ENCODE measurements at regions not wholly inside any gene's neighbourhood (a gene's known extent, or its start where the extent isn't known, plus 50 kb on each side); places are given as distances from the start of the nearest gene placed in this dataset.

DNA sequence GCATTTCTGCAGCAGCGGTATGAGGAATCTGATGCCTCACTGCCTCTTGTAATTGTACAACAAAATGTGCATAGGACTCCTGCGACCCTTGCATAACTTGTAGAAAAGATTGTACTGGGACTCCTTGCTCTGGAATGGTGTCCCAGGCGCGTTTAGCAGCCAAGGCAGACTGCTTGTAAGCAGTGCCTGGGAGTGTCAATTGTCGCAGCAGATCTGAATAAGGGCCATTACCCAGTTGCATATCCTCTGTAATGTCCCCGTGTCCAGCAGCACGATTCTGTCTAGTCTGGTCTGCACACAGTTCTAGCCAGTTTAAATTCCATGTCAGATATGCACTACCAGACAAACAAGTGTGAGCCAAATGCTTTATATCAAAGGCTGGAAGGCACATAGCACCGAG is 70.7 kb upstream of the BTN3A2 start:
- no peak for DNase-seq

DNA sequence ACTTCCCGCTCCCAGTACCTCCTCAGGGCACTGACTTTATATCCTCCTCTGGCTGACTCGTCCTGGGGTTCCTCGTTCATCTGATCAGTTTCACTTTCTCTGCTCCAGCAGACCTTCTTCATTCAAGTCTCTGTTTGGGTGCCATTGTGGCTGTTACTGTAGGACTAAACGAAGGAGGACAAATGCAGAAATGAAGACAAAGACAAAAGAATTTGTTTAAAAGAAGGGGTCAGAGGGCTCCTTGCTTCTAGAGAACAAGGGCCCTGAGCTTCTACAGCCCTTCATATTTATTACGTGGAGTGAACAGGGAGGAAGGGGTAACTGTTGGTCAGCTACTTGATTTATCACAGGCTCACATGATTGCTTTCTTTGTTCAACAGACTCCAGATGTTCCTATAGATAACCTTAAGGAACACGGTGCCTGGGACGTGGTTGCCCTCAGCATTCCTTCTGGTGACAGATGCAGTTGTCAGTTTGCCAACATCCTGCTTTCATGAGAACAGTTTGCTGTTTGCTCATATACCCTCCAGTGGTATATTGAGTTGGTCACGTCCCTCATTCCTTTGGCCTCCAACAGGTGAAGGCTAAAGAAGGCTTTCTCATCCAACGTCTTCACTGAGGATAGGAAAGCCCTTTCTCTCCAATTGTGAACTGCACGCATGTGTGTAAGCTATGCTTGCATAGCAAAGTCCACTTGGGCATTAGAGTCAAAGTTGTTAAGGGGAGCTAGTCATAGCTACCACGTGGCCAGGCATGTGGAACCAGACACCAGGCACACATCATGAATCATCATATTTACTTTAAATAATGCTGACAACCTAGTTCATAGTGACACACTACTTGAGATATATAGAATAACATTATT is 69.1 kb upstream of the BTN3A2 start:
- peak; percentile 95 for DNase-seq

DNA sequence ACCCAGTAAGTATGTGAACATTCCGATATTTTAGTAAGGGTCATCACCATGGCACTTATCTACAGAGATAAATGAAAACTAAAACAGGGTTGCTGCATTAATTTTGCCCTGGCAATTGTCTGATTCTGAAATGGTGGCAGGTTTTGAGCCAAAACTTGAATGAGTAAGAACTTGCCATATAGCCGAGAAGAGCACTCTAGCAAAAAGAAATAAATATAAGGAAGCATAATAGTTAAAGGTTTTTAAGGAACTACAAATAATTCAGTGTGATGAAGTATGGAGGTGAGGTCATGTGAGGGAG is 68.5 kb upstream of the BTN3A2 start:
- no peak for DNase-seq

DNA sequence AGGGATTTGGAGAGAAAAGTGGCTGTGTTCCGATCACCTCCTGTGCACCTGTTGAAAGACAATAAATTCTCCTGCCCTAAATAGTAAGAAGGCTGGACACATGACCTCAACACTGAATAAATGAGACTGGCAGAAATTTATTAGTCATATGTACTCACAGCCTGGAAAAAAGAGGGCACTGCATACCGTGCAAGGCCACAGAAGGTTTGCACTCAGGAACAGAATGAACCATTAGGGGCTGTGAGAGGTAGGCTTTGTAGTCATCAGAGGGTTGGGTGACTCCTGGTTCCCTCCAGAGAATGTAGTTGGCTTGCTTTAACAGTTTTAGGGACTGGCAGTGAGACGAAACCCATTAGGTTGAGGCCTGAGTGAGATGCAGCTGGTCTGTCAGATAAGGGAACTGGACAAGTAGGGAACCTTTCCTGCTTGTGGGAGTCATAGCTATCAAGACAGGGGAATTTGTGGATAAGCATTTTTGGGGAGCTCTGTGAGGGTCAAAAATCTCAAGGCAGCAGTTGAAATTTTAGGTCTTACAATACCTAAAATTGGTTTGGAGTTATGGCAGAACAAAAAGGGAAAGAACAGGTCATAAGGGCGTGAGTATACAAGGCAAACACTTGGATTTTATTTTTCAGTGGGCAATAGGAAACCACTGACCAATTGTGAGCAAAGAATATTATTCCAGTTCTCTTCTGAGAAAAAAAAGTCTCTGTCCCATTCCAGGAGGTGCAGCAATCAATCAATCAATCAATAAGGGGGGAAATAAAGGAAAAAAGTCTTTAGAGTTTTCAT is 67.9 kb upstream of the BTN3A2 start:
- DNase-seq: peak; percentile 91

DNA sequence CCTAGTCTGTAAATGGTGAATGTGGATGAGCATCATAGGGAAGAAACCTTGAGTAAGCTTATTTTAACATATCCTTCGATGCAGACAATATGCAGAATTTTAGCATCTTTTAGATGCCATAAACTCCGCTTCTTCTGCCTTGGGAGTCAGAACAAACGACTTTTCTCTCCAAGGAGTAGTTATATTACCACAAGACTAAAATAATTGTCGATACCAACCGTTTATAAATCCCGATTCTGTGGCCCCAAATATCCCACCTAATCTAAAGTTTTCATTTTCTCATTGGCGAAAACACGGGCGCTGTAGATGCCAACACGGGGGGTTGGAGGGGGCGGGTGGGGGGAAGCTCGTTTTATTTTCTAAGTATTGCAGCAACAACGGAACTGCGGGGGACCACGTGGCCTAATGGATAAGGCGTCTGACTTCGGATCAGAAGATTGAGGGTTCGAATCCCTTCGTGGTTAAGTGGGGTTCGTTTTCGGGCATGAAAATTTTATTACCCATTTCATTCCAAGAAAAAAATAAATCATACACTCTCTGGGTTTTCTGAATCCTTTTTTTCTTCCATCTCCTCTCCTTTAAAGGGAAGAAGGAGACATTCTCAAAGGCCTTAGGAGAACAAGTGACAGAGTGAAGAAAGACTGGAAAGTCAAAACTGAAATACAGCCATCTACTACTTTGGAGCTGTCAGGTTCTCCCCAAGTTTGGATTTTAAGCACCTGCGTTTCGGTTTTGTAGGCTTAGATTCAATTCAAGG is 65.5 kb upstream of the BTN3A2 start:
- peak; percentile 52 for DNase-seq

DNA sequence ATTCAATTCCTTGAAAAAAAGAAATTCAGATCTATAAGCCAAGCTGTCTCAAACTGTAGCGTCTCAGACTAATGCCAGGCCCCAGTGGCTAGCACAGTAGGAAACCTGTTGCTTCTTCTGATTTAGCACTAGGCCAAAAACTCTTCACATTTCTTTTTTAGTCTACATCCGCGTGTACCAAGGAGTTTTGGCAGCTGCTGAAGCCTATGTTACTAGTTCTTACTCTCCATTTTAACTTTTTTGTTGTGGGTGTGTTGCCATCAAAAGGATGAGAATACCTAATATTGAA is 65.0 kb upstream of the BTN3A2 start:
- DNase-seq: no peak

DNA sequence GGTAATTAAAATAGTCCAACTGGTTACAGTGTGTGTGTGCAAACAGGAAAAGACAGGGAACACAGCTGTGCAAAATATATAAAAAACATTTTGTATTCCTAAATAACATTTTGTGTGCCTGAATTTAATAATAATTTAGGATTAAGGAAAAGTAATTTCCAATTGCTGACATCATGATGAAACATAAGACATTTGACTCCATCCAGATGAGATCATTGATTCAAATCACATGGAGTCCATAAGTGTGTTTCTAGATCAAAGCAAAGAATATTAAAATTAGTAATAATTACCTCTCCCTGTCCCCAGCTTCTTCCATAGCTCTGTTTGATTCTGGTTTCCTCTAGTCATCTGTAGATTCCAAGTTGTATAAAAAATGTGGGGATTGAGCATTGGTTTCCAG is 64.6 kb upstream of the BTN3A2 start:
- DNase-seq: no peak

DNA sequence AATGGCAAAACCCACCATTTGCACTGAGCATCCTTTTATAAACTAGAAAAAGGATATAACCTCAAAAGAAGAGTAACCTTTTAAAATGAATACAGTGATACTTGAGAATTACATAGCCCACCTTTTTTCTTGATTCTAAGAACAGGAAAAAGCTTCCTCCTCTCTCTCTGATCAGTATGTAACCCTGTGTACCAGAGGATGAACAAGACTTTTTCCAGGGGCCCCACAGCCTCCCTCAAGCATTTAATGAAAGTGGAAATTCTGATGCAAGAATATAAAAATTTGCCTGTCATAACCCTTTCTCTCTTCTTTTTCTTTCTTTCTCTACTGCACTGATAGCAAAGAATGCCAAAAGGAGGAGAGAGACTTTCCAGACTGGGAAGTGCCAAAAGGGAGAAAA is 64.2 kb upstream of the BTN3A2 start:
- no peak for DNase-seq

DNA sequence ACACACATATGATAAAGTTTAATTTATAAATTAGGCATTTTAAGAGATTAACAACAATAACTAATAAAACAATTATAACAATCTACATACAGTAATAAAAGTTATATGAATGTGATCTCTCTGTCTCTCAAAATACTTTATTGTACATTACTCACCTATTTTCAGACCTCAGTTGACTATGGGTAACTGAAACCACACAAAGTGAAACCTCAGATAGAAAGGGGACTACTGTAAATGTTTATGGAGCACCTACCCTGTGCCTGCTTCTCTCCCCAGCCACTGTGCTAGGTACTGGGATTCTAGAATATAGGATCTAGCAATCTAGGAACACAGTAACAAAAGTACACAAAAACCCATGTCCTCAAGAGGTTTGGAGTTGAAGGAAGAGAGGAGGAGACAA is 63.4 kb upstream of the BTN3A2 start:
- no peak for DNase-seq

DNA sequence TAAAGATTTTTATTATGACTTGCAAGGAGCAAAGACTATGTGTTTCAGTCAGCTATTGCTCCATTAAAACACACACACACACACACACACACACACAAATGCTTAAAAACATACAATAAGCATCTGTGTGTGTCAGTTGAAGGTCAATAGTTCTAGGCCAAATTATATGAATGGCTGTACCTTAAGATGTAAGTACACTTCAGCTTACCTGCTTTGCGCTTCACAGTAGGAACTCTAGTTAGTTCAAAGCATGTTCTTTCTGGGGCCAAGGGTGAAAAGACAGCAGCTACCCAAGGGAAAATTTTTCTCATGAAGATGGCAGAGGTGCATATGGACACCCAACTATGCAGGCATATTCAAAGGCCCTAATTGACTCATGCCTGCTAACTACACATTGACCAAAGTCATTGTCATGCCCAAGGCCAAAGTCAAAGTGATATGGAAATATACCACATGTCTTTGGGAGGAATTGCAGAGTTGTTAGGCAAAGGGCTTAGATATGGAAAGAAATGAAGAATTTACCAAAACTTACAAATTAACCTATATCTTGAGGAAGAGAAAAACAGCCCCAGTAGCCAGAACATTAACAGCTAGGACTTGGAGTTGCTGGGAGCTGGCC is 61.9 kb upstream of the BTN3A2 start:
- no peak for DNase-seq

DNA sequence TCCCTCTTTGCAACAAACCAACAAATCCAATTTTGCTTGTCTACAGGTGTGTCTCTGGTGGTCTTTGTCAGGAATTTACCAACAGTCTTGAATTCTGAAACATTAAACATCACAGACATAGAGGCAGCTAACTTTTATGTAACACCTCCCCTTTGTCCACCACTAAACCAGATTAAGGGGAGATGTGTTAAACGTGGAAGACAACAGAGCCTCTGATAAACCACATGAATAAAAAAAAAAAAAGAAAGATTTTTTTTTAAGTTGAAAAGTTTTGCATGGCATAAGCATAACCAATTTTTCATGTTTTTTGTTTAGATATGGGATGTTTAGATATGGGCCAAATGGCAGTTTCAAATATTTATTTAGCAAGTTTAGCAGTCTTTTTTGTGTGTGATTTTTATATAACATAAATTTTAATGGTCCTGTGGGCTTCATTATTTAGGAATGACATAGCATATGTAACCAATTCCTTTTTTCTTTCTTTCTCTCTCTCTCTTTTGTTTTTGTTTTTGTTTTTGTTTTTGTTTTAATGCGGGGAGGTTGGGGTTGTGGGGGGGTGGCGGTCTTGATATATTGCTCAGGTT is 60.7 kb upstream of the BTN3A2 start:
- DNase-seq: no peak

DNA sequence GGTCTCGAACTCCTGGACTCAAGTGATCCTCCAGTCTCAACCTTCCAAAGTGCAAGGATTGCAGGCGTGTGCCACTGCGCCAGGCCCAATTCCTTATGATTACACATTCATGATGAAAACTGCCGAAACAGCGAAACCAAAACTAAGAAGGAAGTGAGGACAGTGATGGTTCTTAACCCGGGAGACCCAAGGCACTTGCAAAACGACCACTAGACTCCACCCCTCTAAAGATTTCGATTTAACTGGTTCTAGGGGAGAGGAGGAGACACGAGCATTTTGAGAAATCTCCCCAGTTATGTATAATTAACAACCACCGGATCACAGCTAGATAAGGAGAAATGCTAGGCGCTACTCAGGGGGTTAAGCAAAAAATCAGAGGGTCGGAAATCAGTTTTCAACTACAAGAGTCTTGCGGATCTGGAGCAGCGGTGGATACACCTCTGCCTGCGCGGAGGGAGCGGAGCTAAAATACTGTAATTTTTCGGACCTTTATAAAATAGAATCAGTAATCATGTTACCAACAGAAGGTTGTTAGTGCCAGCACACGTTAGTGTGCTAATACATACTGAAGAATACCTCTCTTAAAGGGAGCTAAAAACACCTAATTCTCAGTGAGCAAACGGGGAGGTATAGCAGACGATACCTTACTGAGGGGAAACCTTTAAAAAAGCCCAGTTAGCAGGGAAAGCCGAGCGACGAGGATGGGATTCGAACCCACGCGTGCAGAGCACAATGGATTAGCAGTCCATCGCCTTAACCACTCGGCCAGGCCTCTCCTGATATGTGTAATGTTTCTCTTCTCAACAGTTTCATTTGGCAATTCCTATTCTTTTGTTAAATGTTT is 60.0 kb upstream of the BTN3A2 start:
- DNase-seq: peak; percentile 89

DNA sequence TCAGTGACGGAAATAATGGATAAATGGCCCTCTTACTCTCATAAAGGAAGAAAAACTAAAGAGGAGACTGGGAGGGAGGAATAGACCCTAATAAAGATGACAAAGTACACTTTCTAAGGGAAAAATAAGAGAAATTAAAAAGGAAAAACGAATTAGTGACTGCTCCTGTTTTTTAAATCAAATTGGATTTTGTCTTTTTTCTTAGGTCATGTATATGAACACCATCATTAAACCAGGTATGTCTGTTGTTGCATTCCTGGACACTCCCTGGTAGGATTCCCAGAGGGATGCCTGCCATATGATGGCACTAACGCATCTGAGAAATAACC is 59.4 kb upstream of the BTN3A2 start:
- no peak for DNase-seq

DNA sequence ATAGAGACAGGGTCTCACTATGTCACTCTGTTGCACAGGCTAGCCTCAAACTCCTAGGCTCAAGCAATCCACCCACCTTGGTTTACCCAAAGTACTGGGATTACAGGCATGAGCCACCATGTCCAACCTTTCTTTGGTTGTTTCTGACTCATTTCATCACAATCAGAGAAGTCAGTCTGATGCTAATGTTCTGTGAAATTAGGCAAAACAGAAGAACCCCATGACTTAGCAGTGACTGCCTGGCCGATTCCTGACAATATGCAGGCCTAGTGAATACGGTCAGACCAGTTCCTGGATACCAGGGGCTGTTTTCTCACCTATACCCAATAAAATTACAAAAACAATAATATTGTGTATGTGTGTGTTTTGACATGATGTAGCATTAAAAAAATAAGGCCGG is 58.8 kb upstream of the BTN3A2 start:
- DNase-seq: no peak

DNA sequence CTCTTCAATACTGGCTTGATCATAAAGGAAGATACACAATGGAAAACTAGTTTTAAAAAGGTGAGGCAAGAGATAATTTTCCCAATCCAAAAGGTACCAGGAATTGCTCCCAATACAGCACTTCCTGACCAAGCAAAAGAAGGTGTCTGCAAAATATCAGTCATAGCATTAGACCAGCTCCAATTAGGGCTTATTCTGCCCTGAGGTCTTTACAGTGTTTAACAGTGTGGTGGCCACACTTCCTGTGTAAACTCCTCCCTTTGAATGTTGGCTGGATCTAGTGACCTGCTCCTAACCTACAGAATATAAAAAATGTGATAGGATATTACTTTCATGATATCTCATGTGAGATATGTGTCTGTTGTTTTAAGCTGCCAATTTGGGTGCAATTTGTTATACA is 57.1 kb upstream of the BTN3A2 start:
- peak; percentile 57 for DNase-seq

DNA sequence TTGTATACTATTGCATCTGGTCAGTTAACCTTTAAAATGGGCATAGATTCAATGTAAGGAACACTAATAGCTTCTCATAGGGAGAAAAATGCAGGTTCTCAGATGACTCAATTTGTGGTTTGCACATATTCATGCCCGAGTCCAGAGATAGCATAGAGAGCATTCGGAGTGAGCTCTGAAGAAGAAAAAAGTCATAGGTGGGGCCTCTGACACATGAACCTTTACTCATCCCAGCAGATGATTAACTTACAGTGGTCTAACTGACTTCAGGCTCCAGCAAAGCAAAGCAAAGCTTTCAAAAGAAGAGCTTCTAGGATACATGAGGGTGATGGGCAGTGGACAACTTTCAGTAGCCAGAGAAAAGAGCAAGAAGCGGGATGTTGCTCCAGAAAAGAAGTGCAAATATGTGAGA is 55.3 kb upstream of the BTN3A2 start:
- peak; percentile 82 for DNase-seq

DNA sequence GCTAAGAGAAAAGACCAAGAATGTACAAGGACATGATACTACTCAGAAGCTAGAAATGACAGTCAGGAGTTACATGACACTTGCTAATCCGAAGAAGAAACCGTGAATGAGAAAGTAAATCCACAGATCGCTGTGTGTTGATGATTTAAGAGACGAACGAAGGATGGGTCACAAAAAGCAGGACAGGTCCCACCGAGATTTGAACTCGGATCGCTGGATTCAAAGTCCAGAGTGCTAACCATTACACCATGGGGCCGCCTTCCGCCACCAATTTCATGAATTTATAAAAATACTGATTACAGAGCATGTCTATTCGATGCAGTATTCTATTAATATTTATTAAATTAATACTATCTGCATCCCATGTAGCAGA is 54.0 kb upstream of the BTN3A2 start:
- peak; percentile 80 for DNase-seq

DNA sequence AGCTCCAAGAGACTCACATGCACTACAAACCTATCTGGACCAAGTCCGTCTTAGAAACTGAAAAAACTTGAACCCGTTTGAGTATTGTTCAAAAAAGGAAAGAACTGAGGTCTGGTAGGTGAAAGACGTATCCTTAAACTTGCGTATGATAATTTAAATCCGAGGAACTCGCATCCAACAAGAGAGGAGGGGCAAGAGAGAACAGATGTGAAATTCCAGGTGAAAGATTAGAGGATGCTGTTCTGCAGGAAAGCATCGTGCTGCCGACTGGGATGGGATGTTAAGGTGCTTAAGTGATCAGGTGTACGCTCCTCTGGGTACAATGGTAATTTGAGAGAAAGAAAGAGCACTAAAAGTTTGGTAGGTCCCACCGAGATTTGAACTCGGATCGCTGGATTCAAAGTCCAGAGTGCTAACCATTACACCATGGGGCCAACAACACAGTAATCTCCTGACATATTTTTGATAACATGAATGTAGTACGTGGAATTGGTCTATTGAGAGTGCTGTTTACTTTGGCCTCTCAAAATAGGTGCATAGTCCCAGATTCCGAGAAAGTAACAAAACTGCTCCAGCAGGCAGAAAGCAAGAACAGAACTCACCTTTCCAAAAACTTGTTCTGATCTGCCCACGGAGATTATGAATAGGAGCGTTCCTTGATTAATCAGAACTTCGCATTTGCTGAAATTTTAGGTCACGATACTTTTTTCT is 53.5 kb upstream of the BTN3A2 start:
- peak; percentile 91 for DNase-seq

DNA sequence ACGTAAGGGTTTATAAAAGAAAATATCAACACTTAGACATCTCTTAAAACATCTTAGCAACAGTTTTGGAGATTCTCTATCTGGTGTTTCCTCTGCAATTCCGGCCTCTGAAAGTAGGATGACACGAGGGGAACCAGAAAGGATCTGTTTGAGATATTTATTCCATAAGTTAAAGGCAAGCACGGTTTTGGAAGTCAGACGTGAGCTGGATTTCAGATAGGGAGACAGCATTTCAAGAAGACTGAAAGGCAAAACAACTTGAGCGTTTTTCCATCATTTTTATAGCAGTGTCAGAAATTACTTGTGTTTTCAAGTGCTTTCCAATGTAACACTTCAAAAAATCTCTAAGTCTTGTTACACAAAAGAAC is 52.9 kb upstream of the BTN3A2 start:
- DNase-seq: peak; percentile 54

DNA sequence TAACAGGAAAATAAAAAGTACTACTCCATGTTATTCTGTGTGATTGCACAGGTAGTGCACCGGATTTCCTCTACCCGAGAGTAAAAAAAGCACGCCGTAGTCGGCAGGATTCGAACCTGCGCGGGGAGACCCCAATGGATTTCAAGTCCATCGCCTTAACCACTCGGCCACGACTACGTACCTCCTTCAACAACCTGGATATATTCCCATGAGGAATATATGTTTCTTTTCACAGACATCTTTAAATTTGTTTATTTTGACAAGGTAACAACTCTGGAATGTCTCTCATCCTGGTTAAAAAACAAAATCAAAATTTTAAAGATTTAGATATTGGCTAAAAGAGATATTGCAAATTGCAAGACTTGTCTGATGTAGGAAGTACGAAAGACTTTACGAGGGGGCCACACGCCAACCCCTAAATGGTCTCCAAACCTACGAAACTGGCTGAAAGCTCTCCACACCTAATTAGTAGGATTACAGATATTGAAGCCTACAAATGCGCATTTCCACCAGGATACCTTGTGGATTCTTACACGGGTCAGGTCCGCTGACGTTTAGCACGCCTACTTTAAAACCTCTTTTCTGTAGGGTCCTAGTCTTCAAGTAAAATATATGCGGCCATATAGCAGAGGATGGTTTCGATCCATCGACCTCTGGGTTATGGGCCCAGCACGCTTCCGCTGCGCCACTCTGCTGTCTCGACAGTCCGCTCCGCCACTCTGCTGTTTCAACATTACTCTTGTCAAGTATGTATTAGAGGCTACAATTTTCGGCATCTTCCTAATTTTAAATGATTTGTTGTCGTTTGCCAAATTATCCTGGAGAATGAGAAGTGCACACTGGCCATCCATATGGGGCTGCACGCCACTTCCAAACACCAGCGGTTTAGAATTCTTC is 52.2 kb upstream of the BTN3A2 start:
- peak; percentile 94 for DNase-seq
